ENCODE measurements at regions not wholly inside any gene's neighbourhood (a gene's known extent, or its start where the extent isn't known, plus 50 kb on each side); places are given as distances from the start of the nearest gene placed in this dataset.

GRCh38 chr3:174620855-174621472 lies 238.2 kb upstream of the NAALADL2 start:
- H3K27ac ChIP-seq, result no peak overlapping the region
- no peaks in the 10 kb centered on the region for H3K4me1 ChIP-seq
- WGBS, 2 donors (ENCODE audit: low coverage in 1 of 2), result 83 to 84% methylated on average over 4 of the region's 4 CpGs
- no peaks in the 10 kb centered on the region for H3K9me3 ChIP-seq
- intact Hi-C loops (cut with DNase I; ENCODE audit: low total_unique reads) (no loop called here), in situ Hi-C loops (cut with MboI; ENCODE audit: low pct_ligation_motif_present in 1 of 4, low pct_unique_long_range_greater_than_20kb in 1 of 4, low sequenced_read_pairs in 3 of 4) (no loop called here)
- TF ChIP-seq CTCF (IDR thresholded peaks at IDR 0.05) (no peak), POLR2A (IDR thresholded peaks at IDR 0.05) (no peak), POLR2AphosphoS5 (IDR thresholded peaks at IDR 0.05) (no peak), EP300 (IDR thresholded peaks at IDR 0.05; ENCODE audit: low read depth) (no peak)
- no peak overlapping the region for H3K4me3 ChIP-seq
- no peaks in the 10 kb centered on the region for H3K36me3 ChIP-seq
- no peak for DNase-seq
- no peaks in the 10 kb centered on the region for H3K27me3 ChIP-seq

GRCh38 chr3:174633342-174633741 lies 225.8 kb upstream of the NAALADL2 start:
- no peak for DNase-seq
- H3K27ac ChIP-seq, result no peak overlapping the region
- H3K4me3 ChIP-seq, result no peak overlapping the region
- TF ChIP-seq POLR2AphosphoS5 (IDR thresholded peaks at IDR 0.05), result no peak
- TF ChIP-seq CTCF (IDR thresholded peaks at IDR 0.05), result no peak
- TF ChIP-seq EP300 (IDR thresholded peaks at IDR 0.05; ENCODE audit: low read depth), result no peak
- TF ChIP-seq POLR2A (IDR thresholded peaks at IDR 0.05), result no peak
- no peaks in the 10 kb centered on the region for H3K9me3 ChIP-seq
- intact Hi-C loops (cut with DNase I; ENCODE audit: low total_unique reads), result no loop called here
- H3K4me1 ChIP-seq, result no peaks in the 10 kb centered on the region
- H3K27me3 ChIP-seq, result no peaks in the 10 kb centered on the region
- no peaks in the 10 kb centered on the region for H3K36me3 ChIP-seq
- in situ Hi-C loops (cut with MboI; ENCODE audit: low pct_ligation_motif_present in 1 of 4, low pct_unique_long_range_greater_than_20kb in 1 of 4, low sequenced_read_pairs in 3 of 4), result no loop called here

GRCh38 chr3:174636451-174636850 lies 222.7 kb upstream of the NAALADL2 start:
- no peak overlapping the region for H3K27ac ChIP-seq
- in situ Hi-C loops (cut with MboI; ENCODE audit: low pct_ligation_motif_present in 1 of 4, low pct_unique_long_range_greater_than_20kb in 1 of 4, low sequenced_read_pairs in 3 of 4), result no loop called here
- H3K27me3 ChIP-seq, result no peaks in the 10 kb centered on the region
- no peaks in the 10 kb centered on the region for H3K4me1 ChIP-seq
- intact Hi-C loops (cut with DNase I; ENCODE audit: low total_unique reads), result no loop called here
- H3K4me3 ChIP-seq, result no peak overlapping the region
- no peak for DNase-seq
- 62 to 64% methylated on average over 2 of the region's 2 CpGs for WGBS, 2 donors (ENCODE audit: low coverage in 1 of 2)
- TF ChIP-seq EP300 (IDR thresholded peaks at IDR 0.05; ENCODE audit: low read depth) (no peak), POLR2A (IDR thresholded peaks at IDR 0.05) (no peak), CTCF (IDR thresholded peaks at IDR 0.05) (no peak), POLR2AphosphoS5 (IDR thresholded peaks at IDR 0.05) (no peak)
- H3K36me3 ChIP-seq, result no peaks in the 10 kb centered on the region
- no peaks in the 10 kb centered on the region for H3K9me3 ChIP-seq

GRCh38 chr3:174639406-174639805 lies 219.7 kb upstream of the NAALADL2 start:
- intact Hi-C loops (cut with DNase I; ENCODE audit: low total_unique reads), result no loop called here
- DNase-seq, result no peak
- Histone ChIP-seq H3K4me3 (no peak overlapping the region), H3K9me3 (no peaks in the 10 kb centered on the region), H3K27ac (no peak overlapping the region), H3K4me1 (no peaks in the 10 kb centered on the region), H3K36me3 (no peaks in the 10 kb centered on the region), H3K27me3 (no peaks in the 10 kb centered on the region)
- in situ Hi-C loops (cut with MboI; ENCODE audit: low pct_ligation_motif_present in 1 of 4, low pct_unique_long_range_greater_than_20kb in 1 of 4, low sequenced_read_pairs in 3 of 4), result no loop called here
- 83 to 86% methylated on average over 3 to 4 of the region's 4 CpGs for WGBS, 2 donors (ENCODE audit: low coverage in 1 of 2)
- TF ChIP-seq CTCF (IDR thresholded peaks at IDR 0.05), result no peak
- TF ChIP-seq EP300 (IDR thresholded peaks at IDR 0.05; ENCODE audit: low read depth), result no peak
- no peak for TF ChIP-seq POLR2AphosphoS5 (IDR thresholded peaks at IDR 0.05)
- no peak for TF ChIP-seq POLR2A (IDR thresholded peaks at IDR 0.05)

All from transverse colon (tissue), 4 donors.